ENCODE measurements at regions not wholly inside any gene's neighbourhood (a gene's known extent, or its start where the extent isn't known, plus 50 kb on each side); places are given as distances from the start of the nearest gene placed in this dataset.
A peak's percentile ranks its signal among the peaks of the same experiment; 100 is the strongest.

- DNase-seq (no peak), ATAC-seq (no peak)
These were observed 608.3 kb downstream of the GALR1 start for GRCh38 chr18:77857678-77858655.

- DNase-seq: no peak
- ATAC-seq: no peak
These were observed 610.0 kb downstream of the GALR1 start for GRCh38 chr18:77859634-77860033.

GRCh38 chr18:77862066-77862757, 612.6 kb downstream of the GALR1 start:
- no peak for DNase-seq

GRCh38 chr18:77865853-77866252, 616.2 kb downstream of the GALR1 start:
- ATAC-seq: no peak
- DNase-seq: no peak

More at GRCh38 chr18:77862066-77862757, 612.6 kb downstream of the GALR1 start:
- no peak for ATAC-seq

GRCh38 chr18:77866351-77866750, 616.7 kb downstream of the GALR1 start:
- ATAC-seq (no peak), DNase-seq (no peak)

GRCh38 chr18:77870199-77870598, 620.6 kb downstream of the GALR1 start:
- no peak for ATAC-seq
- no peak for DNase-seq

- DNase-seq (no peak), ATAC-seq (no peak)
These were observed 621.2 kb downstream of the GALR1 start for GRCh38 chr18:77870894-77871293.

GRCh38 chr18:77872166-77872565, 622.5 kb downstream of the GALR1 start:
- ATAC-seq (no peak), DNase-seq (no peak)

- ATAC-seq: no peak
- no peak for DNase-seq
These were observed 626.7 kb downstream of the GALR1 start for GRCh38 chr18:77876319-77876865.

GRCh38 chr18:77879829-77880228, 630.2 kb downstream of the GALR1 start:
- DNase-seq: no peak

GRCh38 chr18:77884454-77884853, 634.8 kb downstream of the GALR1 start:
- DNase-seq (no peak), ATAC-seq (no peak)

More at GRCh38 chr18:77879829-77880228, 630.2 kb downstream of the GALR1 start:
- ATAC-seq: no peak

GRCh38 chr18:77894060-77894459, 644.4 kb downstream of the GALR1 start:
- DNase-seq: no peak
- no peak for ATAC-seq

GRCh38 chr18:77895250-77895649, 645.6 kb downstream of the GALR1 start:
- DNase-seq (no peak), ATAC-seq (no peak)

GRCh38 chr18:77896586-77897252, 647.1 kb downstream of the GALR1 start:
- ATAC-seq (no peak), DNase-seq (no peak)

GRCh38 chr18:77897606-77898005, 648.0 kb downstream of the GALR1 start:
- DNase-seq (no peak), ATAC-seq (no peak)

- ATAC-seq (peak; percentile 98), DNase-seq (peak; percentile 64)
These were observed 650.5 kb downstream of the GALR1 start for GRCh38 chr18:77899972-77900754.

GRCh38 chr18:77905011-77905410, 655.4 kb downstream of the GALR1 start:
- ATAC-seq (no peak), DNase-seq (no peak)

GRCh38 chr18:77905449-77906055, 655.9 kb downstream of the GALR1 start:
- DNase-seq (no peak), ATAC-seq (no peak)

GRCh38 chr18:77906103-77906892, 656.6 kb downstream of the GALR1 start:
- ATAC-seq: no peak
- DNase-seq: no peak

GRCh38 chr18:77910347-77910746, 660.7 kb downstream of the GALR1 start:
- ATAC-seq (no peak), DNase-seq (no peak)
